ENCODE measurements at regions not wholly inside any gene's neighbourhood (a gene's known extent, or its start where the extent isn't known, plus 50 kb on each side); places are given as distances from the start of the nearest gene placed in this dataset.
"Not testable (repeated sequence)": the region's sequence is repeated elsewhere in the genome, so short reads cannot be mapped to it uniquely, and the experiment has no call there.

DNA sequence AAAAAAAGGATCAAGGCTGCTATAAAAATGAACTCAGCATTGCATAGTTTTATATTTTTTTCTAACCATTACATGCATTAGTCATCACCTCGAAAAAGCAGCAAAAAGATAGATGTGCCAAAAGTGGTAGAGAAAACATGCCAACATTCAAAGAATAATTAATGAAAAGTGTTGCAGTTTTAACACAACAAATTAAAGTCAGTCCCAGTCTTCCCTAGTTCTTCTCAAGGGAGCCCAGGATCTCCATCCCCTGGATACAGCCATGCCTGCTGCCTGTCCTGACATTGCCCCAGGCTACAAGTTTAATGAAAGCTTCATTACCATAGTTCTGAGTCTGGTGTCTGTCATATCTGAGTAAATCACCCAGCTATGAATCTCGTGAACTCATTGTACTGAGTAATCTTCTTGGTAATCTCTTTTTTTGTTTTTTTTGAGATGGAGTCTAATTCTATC is 116.6 kb upstream of the KLF12 start:
- Histone ChIP-seq H3K36me3 (no peaks in the 10 kb centered on the region), H3K4me1 (no peaks in the 10 kb centered on the region), H3K9me3 (no peaks in the 10 kb centered on the region), H3K27ac (no peak overlapping the region), H3K4me3 (no peak overlapping the region), H3K27me3 (ENCODE audit: low read depth) (no peaks in the 10 kb centered on the region)
- TF ChIP-seq, protein P1, sequence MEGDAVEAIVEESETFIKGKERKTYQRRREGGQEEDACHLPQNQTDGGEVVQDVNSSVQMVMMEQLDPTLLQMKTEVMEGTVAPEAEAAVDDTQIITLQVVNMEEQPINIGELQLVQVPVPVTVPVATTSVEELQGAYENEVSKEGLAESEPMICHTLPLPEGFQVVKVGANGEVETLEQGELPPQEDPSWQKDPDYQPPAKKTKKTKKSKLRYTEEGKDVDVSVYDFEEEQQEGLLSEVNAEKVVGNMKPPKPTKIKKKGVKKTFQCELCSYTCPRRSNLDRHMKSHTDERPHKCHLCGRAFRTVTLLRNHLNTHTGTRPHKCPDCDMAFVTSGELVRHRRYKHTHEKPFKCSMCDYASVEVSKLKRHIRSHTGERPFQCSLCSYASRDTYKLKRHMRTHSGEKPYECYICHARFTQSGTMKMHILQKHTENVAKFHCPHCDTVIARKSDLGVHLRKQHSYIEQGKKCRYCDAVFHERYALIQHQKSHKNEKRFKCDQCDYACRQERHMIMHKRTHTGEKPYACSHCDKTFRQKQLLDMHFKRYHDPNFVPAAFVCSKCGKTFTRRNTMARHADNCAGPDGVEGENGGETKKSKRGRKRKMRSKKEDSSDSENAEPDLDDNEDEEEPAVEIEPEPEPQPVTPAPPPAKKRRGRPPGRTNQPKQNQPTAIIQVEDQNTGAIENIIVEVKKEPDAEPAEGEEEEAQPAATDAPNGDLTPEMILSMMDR (IDR thresholded peaks at IDR 0.05), result no peak
- ATAC-seq (no peak), DNase-seq (no peak)
- intact Hi-C loops (cut with DNase I), result no loop called here

DNA sequence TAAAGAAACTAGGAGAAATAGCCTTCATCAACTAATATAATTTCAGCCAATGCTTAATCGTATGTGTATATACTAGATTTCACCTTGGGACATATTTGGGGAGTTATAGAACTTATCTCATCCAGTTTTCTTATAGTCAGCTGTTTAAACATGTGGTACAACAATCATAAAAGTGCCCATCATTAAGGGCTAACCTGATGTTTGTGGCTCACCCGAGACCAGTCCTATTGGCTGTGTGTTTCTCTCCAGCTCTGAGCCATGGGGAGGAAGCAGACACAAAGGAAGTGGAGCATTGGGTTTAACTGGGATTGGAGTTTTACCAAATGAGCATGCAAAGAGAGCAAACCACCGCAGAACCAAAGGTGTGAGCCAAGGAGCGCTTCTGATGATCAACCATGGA is 114.3 kb upstream of the KLF12 start:
- intact Hi-C loops (cut with DNase I), result no loop called here
- DNase-seq (no peak), ATAC-seq (no peak)
- TF ChIP-seq, protein P1 (IDR thresholded peaks at IDR 0.05), result no peak
- Histone ChIP-seq H3K27me3 (ENCODE audit: low read depth) (no peaks in the 10 kb centered on the region), H3K36me3 (no peaks in the 10 kb centered on the region), H3K4me3 (no peak overlapping the region), H3K9me3 (no peaks in the 10 kb centered on the region), H3K27ac (no peak overlapping the region), H3K4me1 (no peaks in the 10 kb centered on the region)

GRCh38 chr13:74246487-74246886 is 112.3 kb upstream of the KLF12 start:
- H3K4me3 ChIP-seq, result no peak overlapping the region
- no peak overlapping the region for H3K27ac ChIP-seq
- ATAC-seq (no peak), DNase-seq (no peak)
- no peaks in the 10 kb centered on the region for H3K36me3 ChIP-seq
- intact Hi-C loops (cut with DNase I), result no loop called here
- H3K4me1 ChIP-seq, result no peaks in the 10 kb centered on the region
- no peaks in the 10 kb centered on the region for H3K27me3 ChIP-seq (ENCODE audit: low read depth)
- TF ChIP-seq, protein P1 (IDR thresholded peaks at IDR 0.05), result no peak
- no peaks in the 10 kb centered on the region for H3K9me3 ChIP-seq

GRCh38 chr13:74243637-74244526 is 109.7 kb upstream of the KLF12 start:
- H3K9me3 ChIP-seq, result no peaks in the 10 kb centered on the region
- DNase-seq (no peak), ATAC-seq (no peak)
- H3K4me3 ChIP-seq, result no peak overlapping the region
- intact Hi-C loops (cut with DNase I), result no loop called here
- H3K27me3 ChIP-seq (ENCODE audit: low read depth), result no peaks in the 10 kb centered on the region
- TF ChIP-seq, protein P1 (IDR thresholded peaks at IDR 0.05), result no peak
- H3K27ac ChIP-seq, result no peak overlapping the region
- no peaks in the 10 kb centered on the region for H3K4me1 ChIP-seq
- no peaks in the 10 kb centered on the region for H3K36me3 ChIP-seq

- intact Hi-C loops (cut with DNase I); H3K36me3 ChIP-seq; H3K27ac ChIP-seq; DNase-seq; H3K4me1 ChIP-seq; H3K9me3 ChIP-seq; H3K27me3 ChIP-seq (ENCODE audit: low read depth); H3K4me3 ChIP-seq; ATAC-seq: not testable (repeated sequence)
These were observed 107.1 kb upstream of the KLF12 start for GRCh38 chr13:74241343-74241742.

DNA sequence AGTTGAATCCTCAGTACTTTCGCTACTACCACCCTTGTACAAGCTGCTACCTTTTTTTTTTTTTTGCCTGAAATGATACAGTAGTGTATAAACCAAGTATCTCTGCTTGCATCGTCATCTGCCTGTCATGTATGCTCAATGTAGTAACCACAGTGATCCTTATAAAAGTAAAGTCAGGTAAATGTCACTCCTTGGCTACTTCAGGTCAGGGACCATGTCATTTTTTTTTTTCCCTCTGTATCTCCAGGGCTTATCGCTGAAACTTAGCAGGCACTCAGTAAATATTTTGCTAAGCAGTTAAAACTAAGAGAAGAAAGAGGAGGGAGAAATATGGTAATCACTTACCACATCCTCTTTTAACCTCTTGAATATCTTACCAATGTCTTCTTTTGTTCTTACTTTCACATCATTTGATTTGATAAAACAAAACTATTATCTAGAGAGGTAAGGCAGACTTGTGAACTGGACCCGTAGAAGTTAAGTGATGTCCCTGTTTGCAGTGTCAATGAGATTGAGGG is 96.8 kb upstream of the KLF12 start:
- H3K36me3 ChIP-seq, result no peaks in the 10 kb centered on the region
- ATAC-seq (no peak), DNase-seq (no peak)
- intact Hi-C loops (cut with DNase I), result no loop called here
- TF ChIP-seq, protein P1 (IDR thresholded peaks at IDR 0.05), result no peak
- H3K4me1 ChIP-seq, result no peaks in the 10 kb centered on the region
- H3K4me3 ChIP-seq, result no peak overlapping the region
- no peaks in the 10 kb centered on the region for H3K27me3 ChIP-seq (ENCODE audit: low read depth)
- no peaks in the 10 kb centered on the region for H3K9me3 ChIP-seq
- H3K27ac ChIP-seq, result no peak overlapping the region

All from lower lobe of right lung (tissue), 2 donors.